GM21717 (cell line): ENCODE measurements at regions not wholly inside any gene's neighbourhood (a gene's known extent, or its start where the extent isn't known, plus 50 kb on each side); places are given as distances from the start of the nearest gene placed in this dataset.

Source experiments
- ATAC-seq: cut with Tn5 transposase; IDR thresholded peaks from one replicate; pipeline ENCODE4 v1.9.1; 2021; ENCODE audit warnings: mild to moderate bottlenecking, moderate library complexity; ENCODE audit not compliant: unreplicated experiment

GRCh38 chr6:48750861-48751260 is 639.9 kb upstream of the PTCHD4 start:
- ATAC-seq: no peak

- no peak for ATAC-seq
Measured at GRCh38 chr6:48747471-48747870, 636.5 kb upstream of the PTCHD4 start.

- ATAC-seq: no peak
Measured at GRCh38 chr6:48747040-48747439, 636.0 kb upstream of the PTCHD4 start.

- ATAC-seq: no peak
Measured at GRCh38 chr6:48744948-48745347, 634.0 kb upstream of the PTCHD4 start.

- ATAC-seq: no peak
Measured at GRCh38 chr6:48743738-48744137, 632.7 kb upstream of the PTCHD4 start.

- ATAC-seq: no peak
Measured at GRCh38 chr6:48736501-48737206, 625.7 kb upstream of the PTCHD4 start.

GRCh38 chr6:48735846-48736245 is 624.8 kb upstream of the PTCHD4 start:
- ATAC-seq: no peak

GRCh38 chr6:48733581-48733980 is 622.6 kb upstream of the PTCHD4 start:
- no peak for ATAC-seq

GRCh38 chr6:48714699-48715098 is 603.7 kb upstream of the PTCHD4 start:
- ATAC-seq: no peak

GRCh38 chr6:48714250-48714649 is 603.3 kb upstream of the PTCHD4 start:
- no peak for ATAC-seq

GRCh38 chr6:48713612-48714011 is 602.6 kb upstream of the PTCHD4 start:
- ATAC-seq: no peak

- no peak for ATAC-seq
Measured at GRCh38 chr6:48706310-48706709, 595.3 kb upstream of the PTCHD4 start.

- no peak for ATAC-seq
Measured at GRCh38 chr6:48701572-48701971, 590.6 kb upstream of the PTCHD4 start.

GRCh38 chr6:48695872-48696271 is 584.9 kb upstream of the PTCHD4 start:
- no peak for ATAC-seq

GRCh38 chr6:48691420-48691819 is 580.4 kb upstream of the PTCHD4 start:
- no peak for ATAC-seq

GRCh38 chr6:48689498-48689897 is 578.5 kb upstream of the PTCHD4 start:
- ATAC-seq: no peak

- no peak for ATAC-seq
Measured at GRCh38 chr6:48678390-48678789, 567.4 kb upstream of the PTCHD4 start.

GRCh38 chr6:48671505-48671904 is 560.5 kb upstream of the PTCHD4 start:
- ATAC-seq: no peak

GRCh38 chr6:48670546-48670945 is 559.5 kb upstream of the PTCHD4 start:
- ATAC-seq: no peak

GRCh38 chr6:48667797-48668196 is 556.8 kb upstream of the PTCHD4 start:
- no peak for ATAC-seq

- ATAC-seq: no peak
Measured at GRCh38 chr6:48664826-48665225, 553.8 kb upstream of the PTCHD4 start.

- no peak for ATAC-seq
Measured at GRCh38 chr6:48658915-48659314, 547.9 kb upstream of the PTCHD4 start.

- no peak for ATAC-seq
Measured at GRCh38 chr6:48641544-48641943, 530.5 kb upstream of the PTCHD4 start.
